GM19324 (cell line): ENCODE measurements at regions not wholly inside any gene's neighbourhood (a gene's known extent, or its start where the extent isn't known, plus 50 kb on each side); places are given as distances from the start of the nearest gene placed in this dataset.

Source experiments
- ATAC-seq: cut with Tn5 transposase; IDR thresholded peaks from one replicate; pipeline ENCODE4 v1.9.1; 2021; ENCODE audit warnings: mild to moderate bottlenecking, moderate library complexity; ENCODE audit not compliant: unreplicated experiment, low FRiP score

DNA sequence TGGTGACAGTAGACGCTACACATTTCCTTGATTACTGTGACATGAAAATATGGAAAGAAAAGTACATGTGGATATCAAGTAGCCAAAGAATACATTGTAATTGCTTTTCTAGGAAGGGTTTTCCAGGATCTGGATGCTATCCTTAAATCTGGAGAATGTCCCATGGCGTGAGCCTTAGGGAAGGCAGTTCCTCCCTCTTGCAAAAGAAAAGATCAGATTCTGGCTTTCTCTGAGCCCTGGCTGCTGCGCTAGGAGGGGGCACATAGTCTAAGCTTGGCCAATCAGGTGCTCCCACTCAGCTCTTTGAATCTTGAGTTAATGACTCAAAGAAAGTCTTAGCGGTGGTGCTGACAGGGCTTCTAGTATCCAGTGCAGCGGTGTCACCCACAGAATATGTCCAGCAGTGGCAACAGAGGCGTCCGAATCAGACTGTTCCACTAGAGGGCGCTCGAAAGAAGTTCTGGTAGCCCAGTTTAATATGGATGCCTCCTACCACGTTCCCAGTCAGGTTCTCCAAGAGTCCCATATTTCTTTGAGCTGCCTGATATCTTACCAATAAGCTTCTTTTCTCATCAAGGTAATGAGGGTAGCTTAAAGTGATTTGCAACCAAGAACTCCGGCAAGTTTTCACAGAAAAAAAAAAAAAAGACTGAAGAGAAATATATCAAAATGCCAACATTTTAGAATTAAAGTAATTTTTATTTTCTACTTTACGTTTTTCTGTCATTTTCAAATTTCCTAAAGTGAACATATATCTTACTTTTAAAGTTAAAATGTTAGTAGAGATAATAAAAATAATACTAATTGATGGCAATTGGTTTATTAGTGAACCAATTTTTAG lies 213.4 kb upstream of the S100G start:
- peak; percentile 78 for ATAC-seq

DNA sequence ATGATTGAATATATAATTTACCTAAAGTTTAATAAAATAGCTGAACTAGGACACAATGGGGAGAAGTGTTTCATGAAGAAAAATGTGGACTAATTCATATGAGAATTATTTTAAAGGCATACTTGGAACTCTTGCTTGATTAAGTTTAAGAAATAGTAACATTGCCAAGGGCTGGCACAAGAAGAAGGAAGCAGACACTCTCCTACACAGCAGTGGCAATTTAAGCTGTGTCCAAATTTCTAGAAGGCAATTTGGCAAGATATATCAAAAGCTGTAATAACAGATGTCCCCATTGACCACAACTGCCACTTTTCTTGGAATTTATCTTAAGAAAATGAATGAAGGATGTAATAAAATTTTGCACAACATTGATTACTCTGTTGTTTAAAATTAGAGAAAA lies 209.5 kb upstream of the S100G start:
- ATAC-seq, result no peak

DNA sequence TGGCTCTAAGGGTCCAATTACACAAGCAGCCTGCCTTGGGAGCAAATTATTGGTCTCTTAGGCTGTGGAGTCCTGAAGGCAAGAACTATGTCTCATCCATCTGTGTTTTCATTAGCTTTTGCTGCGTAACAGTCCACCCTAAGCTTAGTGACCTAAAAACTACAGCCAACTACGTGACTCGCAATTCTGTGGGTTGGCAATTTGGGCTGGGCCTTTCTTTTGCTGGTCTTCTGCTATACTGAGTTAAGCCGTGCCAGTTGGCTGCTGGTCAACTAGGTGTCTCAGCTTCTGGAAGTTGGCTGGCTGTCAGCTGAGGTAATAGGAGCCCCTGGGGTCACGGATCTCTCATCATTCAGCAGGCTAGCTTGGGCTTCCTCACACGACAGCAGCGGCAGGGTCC lies 205.6 kb upstream of the S100G start:
- ATAC-seq, result no peak

GRCh38 chrX:16445166-16445752 lies 204.7 kb upstream of the S100G start:
- ATAC-seq, result peak; percentile 67

DNA sequence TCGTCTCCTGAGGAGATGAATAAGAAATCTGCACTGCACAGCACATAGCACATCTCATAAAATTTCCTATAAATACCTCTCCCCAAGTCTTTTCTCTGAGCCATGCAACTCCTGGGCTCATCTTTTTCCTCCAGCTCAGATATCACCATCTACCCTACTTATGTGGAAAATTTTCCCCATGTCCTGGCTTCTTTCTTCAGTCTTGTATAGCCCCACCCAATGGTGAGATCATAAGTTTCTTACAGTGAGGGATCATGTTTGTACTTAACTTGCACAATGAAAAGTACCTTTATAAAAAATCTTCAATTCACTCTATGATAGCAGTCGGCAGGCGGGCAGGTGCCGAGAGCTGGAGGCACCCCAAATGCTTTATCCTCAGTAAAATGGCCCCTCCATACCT lies 198.6 kb upstream of the S100G start:
- no peak for ATAC-seq

GRCh38 chrX:16454926-16455325 lies 195.0 kb upstream of the S100G start:
- ATAC-seq, result no peak

DNA sequence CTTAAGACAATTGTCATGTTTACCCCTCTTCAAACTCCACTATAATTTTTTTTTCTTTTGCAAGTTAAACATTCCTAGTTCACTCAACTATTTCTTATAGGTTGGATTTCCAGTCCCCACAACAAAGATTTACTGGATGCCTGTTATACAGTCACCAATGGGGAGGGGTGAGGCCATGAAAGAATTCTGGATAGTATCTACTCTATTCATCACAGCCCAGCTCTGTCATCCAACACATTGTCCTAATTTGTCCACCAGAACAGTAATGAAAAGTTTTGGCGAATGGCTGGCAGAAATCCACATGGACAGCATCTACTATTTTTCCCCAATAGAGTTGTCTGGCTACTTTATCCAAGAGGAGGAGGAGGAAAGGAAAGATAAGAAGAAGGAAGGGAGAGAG lies 192.7 kb upstream of the S100G start:
- no peak for ATAC-seq

DNA sequence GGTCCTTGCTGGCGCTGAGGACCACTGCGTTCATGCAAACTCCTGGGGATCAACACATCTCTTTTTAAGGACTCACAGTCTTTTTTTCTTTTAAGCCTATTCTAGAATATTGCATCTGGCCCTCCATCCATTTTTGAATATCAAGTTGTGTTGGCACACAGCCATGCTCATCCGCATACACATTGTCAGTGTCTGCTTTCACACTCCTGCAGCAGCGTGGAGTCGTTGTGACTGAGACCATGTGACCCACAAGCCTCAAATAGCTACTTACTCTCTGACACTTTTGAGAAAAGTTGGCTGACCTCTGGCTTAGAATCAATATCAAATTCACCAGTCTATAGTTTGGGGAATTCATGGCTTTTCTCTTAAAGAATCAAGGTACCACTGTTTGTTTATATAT lies 191.8 kb upstream of the S100G start:
- no peak for ATAC-seq

DNA sequence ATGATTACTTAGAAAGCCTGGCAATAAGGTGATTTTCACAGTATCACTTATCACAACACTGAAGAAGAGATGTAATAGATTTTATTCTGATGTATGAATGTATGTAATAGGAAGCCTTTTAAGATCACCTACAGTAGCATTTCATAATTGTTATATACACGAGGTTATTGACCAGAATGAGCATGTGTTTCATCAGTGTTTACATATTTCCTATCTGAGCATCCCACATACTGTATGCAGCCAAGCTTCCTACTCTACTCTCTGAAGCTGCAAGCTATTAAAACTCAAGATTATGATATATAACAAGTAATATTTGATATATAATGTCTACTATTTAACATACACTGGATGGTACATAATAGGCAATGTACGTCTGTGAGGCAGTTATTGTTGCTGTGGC lies 190.9 kb upstream of the S100G start:
- ATAC-seq, result no peak

DNA sequence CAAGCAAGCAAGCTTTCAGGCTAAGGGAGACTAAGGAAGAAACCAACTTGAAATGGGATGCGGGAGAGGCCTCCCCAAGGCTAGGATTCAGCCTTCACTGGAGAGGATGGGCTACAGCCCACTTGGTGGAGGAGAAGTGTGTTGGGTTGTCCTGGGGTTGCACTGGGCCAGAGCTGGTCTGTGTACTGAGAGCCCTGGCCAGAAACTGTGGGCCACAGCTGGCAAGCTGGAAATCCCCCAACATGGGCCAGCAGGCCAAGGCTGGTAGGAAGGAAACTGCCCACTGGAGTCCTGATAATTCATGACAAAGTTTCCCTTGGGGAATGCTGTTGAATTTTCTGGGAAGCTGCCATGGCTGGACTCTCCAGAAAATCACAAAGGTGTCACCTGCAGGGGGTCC lies 188.0 kb upstream of the S100G start:
- ATAC-seq, result no peak

- ATAC-seq, result no peak
These were observed 187.0 kb upstream of the S100G start for GRCh38 chrX:16462912-16463311.

DNA sequence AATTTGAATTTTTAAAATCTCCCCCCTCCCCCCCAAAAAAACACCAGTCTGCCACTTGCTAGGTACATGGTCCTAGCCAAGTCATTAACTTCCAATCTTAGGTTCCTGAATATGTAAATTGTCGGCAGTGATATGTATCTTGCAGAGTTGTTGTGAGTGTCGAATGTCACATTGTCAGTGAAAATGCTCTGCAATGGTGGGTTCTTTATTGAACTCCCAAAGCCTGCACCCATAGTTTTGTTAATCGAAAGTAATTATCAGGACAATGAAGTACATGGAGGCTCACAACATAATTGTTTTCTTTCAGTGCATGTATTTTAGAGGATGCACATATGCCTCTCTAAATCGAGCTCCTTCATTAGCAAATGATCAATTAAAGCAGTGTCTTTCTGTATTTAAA lies 185.6 kb upstream of the S100G start:
- no peak for ATAC-seq

DNA sequence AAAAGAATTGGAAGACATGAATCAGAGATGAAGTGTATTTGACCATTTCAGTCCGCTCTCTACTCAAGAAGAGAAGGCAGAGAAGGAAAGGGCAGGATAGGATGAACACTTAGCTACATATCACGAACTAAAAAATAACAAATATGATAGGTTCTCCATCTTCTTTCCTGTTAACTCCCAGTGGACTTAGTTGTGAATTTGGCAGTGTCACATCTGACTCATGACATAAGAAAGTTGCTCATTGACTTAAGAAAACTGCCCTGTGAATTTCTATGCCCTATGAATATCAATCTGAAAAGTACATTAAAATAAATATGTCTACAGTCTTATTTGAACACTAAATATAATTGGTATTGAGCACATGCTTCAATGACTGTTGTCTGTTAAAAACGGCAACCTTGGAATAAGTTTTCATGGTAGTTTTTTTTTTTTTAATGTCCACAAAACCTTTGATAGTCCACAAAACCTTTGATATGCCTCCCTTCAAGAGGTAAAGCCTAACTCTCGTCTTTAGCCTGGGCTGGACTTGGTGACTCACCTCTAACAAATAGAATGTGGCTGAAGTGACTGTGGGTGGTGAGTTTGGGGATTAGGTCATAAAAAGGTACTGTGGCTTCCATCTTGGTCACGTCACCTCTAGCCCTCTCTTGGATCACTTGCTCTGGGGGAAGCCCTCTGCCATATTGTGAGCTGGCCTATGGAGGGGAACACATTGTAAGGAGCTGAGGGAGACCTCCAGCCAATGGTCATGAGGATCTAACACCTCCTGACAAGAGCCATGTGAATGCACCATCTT lies 184.7 kb upstream of the S100G start:
- no peak for ATAC-seq

GRCh38 chrX:16466640-16467432 lies 183.1 kb upstream of the S100G start:
- ATAC-seq, result no peak

DNA sequence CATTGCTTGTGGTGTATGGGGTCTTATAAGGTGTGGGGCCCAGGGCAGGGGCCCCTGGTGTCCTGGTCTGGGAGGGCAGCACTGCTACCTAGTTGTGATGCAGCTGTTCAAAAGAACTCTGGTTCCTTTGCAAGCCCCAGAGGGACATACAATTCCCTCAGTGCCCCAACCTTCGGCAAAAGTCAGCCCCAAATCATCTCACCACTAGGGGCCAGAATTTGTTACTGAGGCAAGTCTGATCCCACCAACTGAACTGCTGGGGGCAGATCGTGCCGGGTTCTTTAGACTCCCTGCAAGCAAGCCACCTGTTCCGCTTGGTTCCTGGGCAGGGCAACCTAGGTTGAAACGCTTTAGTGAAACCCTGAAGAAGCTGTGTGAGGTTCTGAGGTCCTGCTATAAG lies 180.1 kb upstream of the S100G start:
- ATAC-seq, result no peak

GRCh38 chrX:16472345-16472744 lies 177.6 kb upstream of the S100G start:
- no peak for ATAC-seq

- ATAC-seq, result no peak
These were observed 175.4 kb upstream of the S100G start for GRCh38 chrX:16474511-16474910.

DNA sequence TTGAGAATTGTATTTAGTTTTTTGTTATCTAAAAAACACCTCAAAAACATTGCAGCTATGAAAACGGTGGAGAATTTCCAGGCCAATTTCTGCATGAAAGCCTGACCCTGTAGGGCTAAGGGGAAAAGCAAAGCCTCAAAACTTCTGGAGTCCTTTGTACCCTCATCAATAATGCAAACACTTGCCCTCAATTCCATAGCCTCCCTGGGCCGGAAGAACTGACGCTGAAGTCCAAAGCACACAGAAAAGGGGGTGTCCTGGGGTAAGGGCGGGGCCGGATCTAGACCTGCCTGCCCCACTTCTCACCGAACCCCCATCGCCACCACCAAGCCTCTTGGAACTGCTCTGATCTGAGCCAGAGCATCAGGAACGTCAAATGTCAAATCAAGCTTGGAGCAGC lies 173.9 kb upstream of the S100G start:
- no peak for ATAC-seq

GRCh38 chrX:16476692-16477091 lies 173.3 kb upstream of the S100G start:
- no peak for ATAC-seq

GRCh38 chrX:16479206-16479869 lies 170.6 kb upstream of the S100G start:
- no peak for ATAC-seq
